ENCODE measurements at regions not wholly inside any gene's neighbourhood (a gene's known extent, or its start where the extent isn't known, plus 50 kb on each side); places are given as distances from the start of the nearest gene placed in this dataset.
"Not testable (repeated sequence)": the region's sequence is repeated elsewhere in the genome, so short reads cannot be mapped to it uniquely, and the experiment has no call there.

- H3K4me1 ChIP-seq (ENCODE audit: control insufficient read depth, insufficient read depth, low read length, poor library complexity, severe bottlenecking); H3K9me3 ChIP-seq (ENCODE audit: control insufficient read depth, low read length); H3K27ac ChIP-seq (ENCODE audit: low read depth, low read length, severe bottlenecking); H3K36me3 ChIP-seq (ENCODE audit: control insufficient read depth, insufficient read depth, low read length); H3K4me3 ChIP-seq (ENCODE audit: extremely low read depth, insufficient read depth, low read length, poor library complexity, severe bottlenecking): not testable (repeated sequence)
- WGBS, 2 experiments (ENCODE audit: insufficient coverage in 2 of 2) = 94% methylated on average over 3 to 6 of the region's 24 CpGs
These were observed 1426.0 kb upstream of the PCDH10 start for GRCh38 chr4:131723069-131723468.

GRCh38 chr4:131724847-131725246 is 1424.2 kb upstream of the PCDH10 start:
- not testable (repeated sequence) for H3K4me1 ChIP-seq (ENCODE audit: control insufficient read depth, insufficient read depth, low read length, poor library complexity, severe bottlenecking); H3K9me3 ChIP-seq (ENCODE audit: control insufficient read depth, low read length); H3K36me3 ChIP-seq (ENCODE audit: control insufficient read depth, insufficient read depth, low read length); H3K27ac ChIP-seq (ENCODE audit: low read depth, low read length, severe bottlenecking)
- peak overlapping the region; percentile 8 for H3K4me3 ChIP-seq (ENCODE audit: extremely low read depth, insufficient read depth, low read length, poor library complexity, severe bottlenecking)
- no CpG with 5 or more reads among the region's 37 CpGs for WGBS, 2 experiments (ENCODE audit: insufficient coverage in 2 of 2)

GRCh38 chr4:131725521-131725920 is 1423.6 kb upstream of the PCDH10 start:
- no CpG with 5 or more reads among the region's 29 CpGs for WGBS, 2 experiments (ENCODE audit: insufficient coverage in 2 of 2)
- H3K9me3 ChIP-seq (ENCODE audit: control insufficient read depth, low read length); H3K27ac ChIP-seq (ENCODE audit: low read depth, low read length, severe bottlenecking); H3K4me1 ChIP-seq (ENCODE audit: control insufficient read depth, insufficient read depth, low read length, poor library complexity, severe bottlenecking); H3K4me3 ChIP-seq (ENCODE audit: extremely low read depth, insufficient read depth, low read length, poor library complexity, severe bottlenecking); H3K36me3 ChIP-seq (ENCODE audit: control insufficient read depth, insufficient read depth, low read length): not testable (repeated sequence)

GRCh38 chr4:131726940-131727339 is 1422.2 kb upstream of the PCDH10 start:
- WGBS, 2 experiments (ENCODE audit: insufficient coverage in 2 of 2) = 88 to 95% methylated on average over 4 to 11 of the region's 28 CpGs
- H3K36me3 ChIP-seq (ENCODE audit: control insufficient read depth, insufficient read depth, low read length); H3K27ac ChIP-seq (ENCODE audit: low read depth, low read length, severe bottlenecking); H3K9me3 ChIP-seq (ENCODE audit: control insufficient read depth, low read length); H3K4me3 ChIP-seq (ENCODE audit: extremely low read depth, insufficient read depth, low read length, poor library complexity, severe bottlenecking); H3K4me1 ChIP-seq (ENCODE audit: control insufficient read depth, insufficient read depth, low read length, poor library complexity, severe bottlenecking): not testable (repeated sequence)

GRCh38 chr4:131727418-131727817 is 1421.7 kb upstream of the PCDH10 start:
- not testable (repeated sequence) for H3K9me3 ChIP-seq (ENCODE audit: control insufficient read depth, low read length); H3K27ac ChIP-seq (ENCODE audit: low read depth, low read length, severe bottlenecking); H3K4me3 ChIP-seq (ENCODE audit: extremely low read depth, insufficient read depth, low read length, poor library complexity, severe bottlenecking); H3K36me3 ChIP-seq (ENCODE audit: control insufficient read depth, insufficient read depth, low read length); H3K4me1 ChIP-seq (ENCODE audit: control insufficient read depth, insufficient read depth, low read length, poor library complexity, severe bottlenecking)
- 92 to 98% methylated on average over 7 to 14 of the region's 40 CpGs for WGBS, 2 experiments (ENCODE audit: insufficient coverage in 2 of 2)

GRCh38 chr4:131729205-131729604 is 1419.9 kb upstream of the PCDH10 start:
- not testable (repeated sequence) for H3K4me3 ChIP-seq (ENCODE audit: extremely low read depth, insufficient read depth, low read length, poor library complexity, severe bottlenecking); H3K4me1 ChIP-seq (ENCODE audit: control insufficient read depth, insufficient read depth, low read length, poor library complexity, severe bottlenecking); H3K36me3 ChIP-seq (ENCODE audit: control insufficient read depth, insufficient read depth, low read length); H3K27ac ChIP-seq (ENCODE audit: low read depth, low read length, severe bottlenecking); H3K9me3 ChIP-seq (ENCODE audit: control insufficient read depth, low read length)
- 95 to 96% methylated on average over 17 to 18 of the region's 30 CpGs for WGBS, 2 experiments (ENCODE audit: insufficient coverage in 2 of 2)

GRCh38 chr4:131729716-131730398 is 1419.2 kb upstream of the PCDH10 start:
- not testable (repeated sequence) for H3K27ac ChIP-seq (ENCODE audit: low read depth, low read length, severe bottlenecking); H3K9me3 ChIP-seq (ENCODE audit: control insufficient read depth, low read length); H3K4me1 ChIP-seq (ENCODE audit: control insufficient read depth, insufficient read depth, low read length, poor library complexity, severe bottlenecking); H3K4me3 ChIP-seq (ENCODE audit: extremely low read depth, insufficient read depth, low read length, poor library complexity, severe bottlenecking); H3K36me3 ChIP-seq (ENCODE audit: control insufficient read depth, insufficient read depth, low read length)
- WGBS, 2 experiments (ENCODE audit: insufficient coverage in 2 of 2) = 79 to 93% methylated on average over 10 to 18 of the region's 59 CpGs

GRCh38 chr4:131730574-131730973 is 1418.5 kb upstream of the PCDH10 start:
- H3K4me3 ChIP-seq (ENCODE audit: extremely low read depth, insufficient read depth, low read length, poor library complexity, severe bottlenecking); H3K27ac ChIP-seq (ENCODE audit: low read depth, low read length, severe bottlenecking); H3K4me1 ChIP-seq (ENCODE audit: control insufficient read depth, insufficient read depth, low read length, poor library complexity, severe bottlenecking); H3K9me3 ChIP-seq (ENCODE audit: control insufficient read depth, low read length); H3K36me3 ChIP-seq (ENCODE audit: control insufficient read depth, insufficient read depth, low read length): not testable (repeated sequence)
- 95 to 98% methylated on average over 7 to 15 of the region's 28 CpGs for WGBS, 2 experiments (ENCODE audit: insufficient coverage in 2 of 2)

- H3K36me3 ChIP-seq (ENCODE audit: control insufficient read depth, insufficient read depth, low read length); H3K27ac ChIP-seq (ENCODE audit: low read depth, low read length, severe bottlenecking); H3K4me1 ChIP-seq (ENCODE audit: control insufficient read depth, insufficient read depth, low read length, poor library complexity, severe bottlenecking); H3K4me3 ChIP-seq (ENCODE audit: extremely low read depth, insufficient read depth, low read length, poor library complexity, severe bottlenecking); H3K9me3 ChIP-seq (ENCODE audit: control insufficient read depth, low read length): not testable (repeated sequence)
- WGBS, 2 experiments (ENCODE audit: insufficient coverage in 2 of 2) = 93 to 98% methylated on average over 3 to 8 of the region's 47 CpGs
These were observed 1417.0 kb upstream of the PCDH10 start for GRCh38 chr4:131732034-131732630.

- H3K36me3 ChIP-seq (ENCODE audit: control insufficient read depth, insufficient read depth, low read length); H3K9me3 ChIP-seq (ENCODE audit: control insufficient read depth, low read length); H3K4me1 ChIP-seq (ENCODE audit: control insufficient read depth, insufficient read depth, low read length, poor library complexity, severe bottlenecking); H3K27ac ChIP-seq (ENCODE audit: low read depth, low read length, severe bottlenecking); H3K4me3 ChIP-seq (ENCODE audit: extremely low read depth, insufficient read depth, low read length, poor library complexity, severe bottlenecking): not testable (repeated sequence)
- no CpG with 5 or more reads among the region's 31 CpGs for WGBS, 2 experiments (ENCODE audit: insufficient coverage in 2 of 2)
These were observed 1414.8 kb upstream of the PCDH10 start for GRCh38 chr4:131734321-131734720.

- not testable (repeated sequence) for H3K27ac ChIP-seq (ENCODE audit: low read depth, low read length, severe bottlenecking); H3K9me3 ChIP-seq (ENCODE audit: control insufficient read depth, low read length); H3K4me3 ChIP-seq (ENCODE audit: extremely low read depth, insufficient read depth, low read length, poor library complexity, severe bottlenecking); H3K36me3 ChIP-seq (ENCODE audit: control insufficient read depth, insufficient read depth, low read length); H3K4me1 ChIP-seq (ENCODE audit: control insufficient read depth, insufficient read depth, low read length, poor library complexity, severe bottlenecking)
- 86 to 89% methylated on average over 8 to 9 of the region's 51 CpGs for WGBS, 2 experiments (ENCODE audit: insufficient coverage in 2 of 2)
These were observed 1414.2 kb upstream of the PCDH10 start for GRCh38 chr4:131734851-131735385.
